Cardiac muscle cell (in vitro differentiated cells and primary cell): ENCODE measurements at regions not wholly inside any gene's neighbourhood (a gene's known extent, or its start where the extent isn't known, plus 50 kb on each side); places are given as distances from the start of the nearest gene placed in this dataset.
"Not testable (repeated sequence)": the region's sequence is repeated elsewhere in the genome, so short reads cannot be mapped to it uniquely, and the experiment has no call there.

ENCODE experiments used
- DNase-seq, 2 donors: peaks; one replicate each; pipeline versions ENCODE4 v3.0.0 to v3.0.0-alpha.2; 2010 to 2017; ENCODE audit warnings: low read depth in 1 of 2, low spot score in 1 of 2
- H3K27ac ChIP-seq: fragments of 200-600 bp; sonication (generic); 2 replicates; pipeline ENCODE4 v1.5.1; 2016
- H3K27me3 ChIP-seq: fragments of 200-600 bp; sonication (generic); 2 replicates; pipeline ENCODE4 v1.6.0; 2016; ENCODE audit warnings: control low read depth
- H3K36me3 ChIP-seq: fragments of 200-600 bp; sonication (generic); 2 replicates; pipeline ENCODE4 v1.5.1; 2016; ENCODE audit warnings: control low read depth
- H3K4me1 ChIP-seq: fragments of 200-600 bp; sonication (generic); 2 replicates; pipeline ENCODE4 v1.8.1; 2017; ENCODE audit warnings: low read depth, mild to moderate bottlenecking, mixed run types
- H3K4me3 ChIP-seq: fragments of 200-600 bp; sonication (generic); 2 replicates; pipeline ENCODE4 v1.5.1; 2016; ENCODE audit warnings: mild to moderate bottlenecking
- H3K9me3 ChIP-seq: fragments of 200-600 bp; sonication (generic); 2 replicates; pipeline ENCODE4 v1.5.1; 2017; ENCODE audit warnings: low read depth, mild to moderate bottlenecking, control low read depth
- CTCF ChIP-seq: IDR thresholded peaks from 2 replicates; pipeline ENCODE4 v1.5.1; 2012; ENCODE audit warnings: low read depth, mild to moderate bottlenecking, low read length

DNA sequence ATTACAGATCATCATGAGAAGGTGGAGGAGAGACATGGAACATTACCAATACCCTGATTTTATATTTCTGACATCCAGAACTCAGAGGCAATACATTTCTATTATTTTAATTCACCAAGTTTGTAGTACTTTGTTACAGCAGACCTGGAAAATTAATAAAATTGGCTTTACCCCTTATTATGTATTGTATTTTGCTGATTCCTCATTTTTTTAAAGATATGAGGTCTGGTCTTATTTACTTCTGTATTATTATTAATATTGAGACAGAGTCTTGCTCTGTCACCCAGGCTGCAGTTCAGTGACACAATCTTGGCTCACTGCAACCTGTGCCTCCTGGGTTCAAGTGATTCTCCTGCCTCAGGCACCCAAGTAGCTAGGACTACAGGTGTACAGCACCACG is 357.3 kb upstream of the TECRL start:
- Histone ChIP-seq H3K4me1 (no peaks in the 10 kb centered on the region), H3K36me3 (no peaks in the 10 kb centered on the region), H3K9me3 (no peaks in the 10 kb centered on the region), H3K27ac (no peak overlapping the region), H3K4me3 (no peak overlapping the region), H3K27me3 (no peaks in the 10 kb centered on the region)
- DNase-seq, result no peak
- TF ChIP-seq CTCF, result no peak

DNA sequence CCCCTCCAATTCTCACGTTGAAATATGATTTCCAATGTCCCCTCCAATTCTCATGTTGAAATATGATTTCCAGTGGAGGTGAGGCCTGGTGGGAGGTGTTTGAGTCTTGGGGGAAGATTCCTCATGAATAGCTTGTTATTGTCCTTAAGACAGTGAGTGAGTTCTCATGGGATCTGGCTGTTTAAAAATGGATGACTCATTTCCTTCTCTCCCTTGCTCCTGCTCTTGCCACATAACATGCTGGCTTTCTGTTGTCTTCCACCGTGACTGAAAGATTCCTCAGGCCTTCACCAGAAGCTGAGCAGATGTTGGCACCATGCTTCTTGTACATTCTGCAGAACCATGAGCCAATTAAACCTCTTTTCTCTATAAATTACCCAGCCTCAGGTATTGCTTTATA is 346.8 kb upstream of the TECRL start:
- H3K27me3 ChIP-seq, result no peaks in the 10 kb centered on the region
- no peak overlapping the region for H3K27ac ChIP-seq
- peak in 1 of 2 donors; percentile 1 for DNase-seq
- no peaks in the 10 kb centered on the region for H3K4me1 ChIP-seq
- no peak overlapping the region for H3K4me3 ChIP-seq
- TF ChIP-seq CTCF, result no peak
- H3K36me3 ChIP-seq, result no peaks in the 10 kb centered on the region
- H3K9me3 ChIP-seq, result no peaks in the 10 kb centered on the region

GRCh38 chr4:64747919-64748715 is 338.9 kb upstream of the TECRL start:
- Histone ChIP-seq H3K36me3 (no peaks in the 10 kb centered on the region), H3K4me1 (no peaks in the 10 kb centered on the region), H3K27me3 (no peaks in the 10 kb centered on the region), H3K27ac (no peak overlapping the region), H3K9me3 (no peaks in the 10 kb centered on the region), H3K4me3 (no peak overlapping the region)
- no peak for TF ChIP-seq CTCF
- DNase-seq, result no peak

- DNase-seq, result no peak
Measured at GRCh38 chr4:64738240-64738639, 329.0 kb upstream of the TECRL start.

GRCh38 chr4:64737854-64738138 is 328.5 kb upstream of the TECRL start:
- not testable (repeated sequence) for H3K27ac ChIP-seq, H3K36me3 ChIP-seq, DNase-seq, H3K27me3 ChIP-seq, H3K9me3 ChIP-seq, H3K4me1 ChIP-seq, H3K4me3 ChIP-seq

More at GRCh38 chr4:64738240-64738639, 329.0 kb upstream of the TECRL start:
- Histone ChIP-seq H3K36me3 (no peaks in the 10 kb centered on the region), H3K27me3 (no peaks in the 10 kb centered on the region), H3K27ac (no peak overlapping the region), H3K4me3 (no peak overlapping the region), H3K4me1 (no peaks in the 10 kb centered on the region), H3K9me3 (no peaks in the 10 kb centered on the region)
- no peak for TF ChIP-seq CTCF

DNA sequence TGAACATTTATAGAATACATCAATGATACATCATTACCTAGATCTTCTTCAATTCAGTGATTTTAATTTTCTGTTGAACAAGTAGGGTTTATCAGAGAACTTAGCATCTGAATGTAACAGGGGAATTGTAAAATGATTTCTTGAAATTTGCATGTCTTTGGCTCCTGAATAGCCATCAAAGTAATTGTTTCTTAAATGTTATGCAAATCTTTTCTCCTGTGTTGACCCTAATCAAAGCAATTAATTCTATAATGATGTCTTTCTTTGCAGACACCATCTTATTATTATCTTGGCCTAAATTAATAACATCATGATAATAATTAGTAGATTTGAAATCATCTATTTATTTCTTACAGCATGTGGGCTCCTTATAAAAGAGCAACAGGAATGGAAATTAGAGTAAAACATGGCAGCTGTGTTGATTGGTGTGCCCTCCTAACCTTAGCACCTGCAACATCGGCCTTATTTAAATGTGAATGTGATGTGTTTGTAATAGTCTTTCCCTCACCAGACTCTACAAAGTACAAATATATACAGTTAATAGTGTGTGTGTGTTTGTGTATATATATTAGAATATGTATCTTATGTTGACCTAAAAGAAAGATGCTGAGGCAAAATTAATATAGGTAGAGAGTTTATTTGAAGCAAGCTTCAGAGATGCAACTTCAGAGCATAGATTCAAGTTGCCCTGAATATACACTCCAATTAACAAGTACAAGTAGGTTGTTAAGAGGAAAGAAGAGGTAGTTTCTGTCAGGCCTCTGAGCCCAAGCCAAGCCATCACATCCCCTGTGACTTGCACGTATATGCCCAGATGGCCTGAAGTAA is 328.0 kb upstream of the TECRL start:
- no peak for DNase-seq
- no peaks in the 10 kb centered on the region for H3K9me3 ChIP-seq
- no peaks in the 10 kb centered on the region for H3K27me3 ChIP-seq
- no peaks in the 10 kb centered on the region for H3K4me1 ChIP-seq
- no peaks in the 10 kb centered on the region for H3K36me3 ChIP-seq
- no peak for TF ChIP-seq CTCF
- H3K27ac ChIP-seq, result no peak overlapping the region
- H3K4me3 ChIP-seq, result no peak overlapping the region
